ENCODE measurements at regions not wholly inside any gene's neighbourhood (a gene's known extent, or its start where the extent isn't known, plus 50 kb on each side); places are given as distances from the start of the nearest gene placed in this dataset.

- TF ChIP-seq CTCF (IDR thresholded peaks at IDR 0.05): no peak
- TF ChIP-seq POLR2A (IDR thresholded peaks at IDR 0.05): no peak
- no peak for TF ChIP-seq EP300 (IDR thresholded peaks at IDR 0.05; ENCODE audit: low read depth)
- TF ChIP-seq POLR2AphosphoS5 (IDR thresholded peaks at IDR 0.05): no peak
Measured at GRCh38 chr4:19298998-19299397, 952.7 kb upstream of the SLIT2 start.

Data from transverse colon (tissue), 4 donors.